WTC11 (cell line): ENCODE measurements at regions not wholly inside any gene's neighbourhood (a gene's known extent, or its start where the extent isn't known, plus 50 kb on each side); places are given as distances from the start of the nearest gene placed in this dataset.

ENCODE experiments used
- ATAC-seq: fragments of 200-7000 bp; cut with Tn5 transposase; 2 replicates; pipeline ENCODE4 v1.10.0; 2021; ENCODE audit warnings: mild to moderate bottlenecking, moderate library complexity
- CTCF ChIA-PET: fragments of 300-600 bp; sonication (Branson Sonifier 250); formaldehyde crosslinking; loops from one replicate; lab custom pipeline; 2021; ENCODE audit warnings: antibody characterized with exemption; lab: Charles Lee
- POLR2A ChIA-PET: fragments of 350-600 bp; sonication (Branson Sonifier 250); formaldehyde crosslinking; loops from one replicate; lab custom pipeline; 2021; ENCODE audit warnings: antibody characterized with exemption; lab: Charles Lee
- DNase-seq: peaks from one replicate; pipeline ENCODE4 v3.0.0; 2021; ENCODE audit warnings: low spot score
- H3K27ac Mint-ChIP-seq: 2 replicates; pipeline ENCODE4 v1.8.0; 2021; ENCODE audit warnings: mixed read lengths
- H3K27me3 Mint-ChIP-seq: 2 replicates; pipeline ENCODE4 v1.8.0; 2021; ENCODE audit warnings: low read depth, mild to moderate bottlenecking, moderate library complexity, mixed read lengths
- H3K36me3 Mint-ChIP-seq: 2 replicates; pipeline ENCODE4 v1.8.0; 2021; ENCODE audit warnings: mixed read lengths
- H3K4me1 Mint-ChIP-seq: 2 replicates; pipeline ENCODE4 v1.8.0; 2022; ENCODE audit warnings: mixed read lengths
- H3K4me3 Mint-ChIP-seq: 2 replicates; pipeline ENCODE4 v1.8.0; 2021; ENCODE audit warnings: mild to moderate bottlenecking, moderate library complexity, mixed read lengths
- H3K9me3 Mint-ChIP-seq: 2 replicates; pipeline ENCODE4 v1.8.0; 2021; ENCODE audit warnings: mixed read lengths
- ETV6 ChIP-seq: sonication (generic); formaldehyde crosslinking; IDR thresholded peaks from 2 replicates; pipeline ENCODE4 v1.8.1; 2022; ENCODE audit warnings: mild to moderate bottlenecking, missing genetic modification reagents
- GTF2I ChIP-seq: fragments of 250-450 bp; sonication (Bioruptor Pico); conservative IDR thresholded peaks from 2 replicates; pipeline ENCODE4 v1.4.0; 2021; ENCODE audit warnings: mild to moderate bottlenecking
- MYBL2 ChIP-seq: sonication (generic); formaldehyde crosslinking; IDR thresholded peaks from 2 replicates; pipeline ENCODE4 v1.8.1; 2023; ENCODE audit warnings: mild to moderate bottlenecking, moderate library complexity, missing genetic modification reagents
- NR3C1 ChIP-seq: sonication (generic); formaldehyde crosslinking; conservative IDR thresholded peaks from 2 replicates; pipeline ENCODE4 v1.8.1; 2023; ENCODE audit warnings: low read depth, mild to moderate bottlenecking, missing genetic modification reagents
- RELA ChIP-seq: sonication (generic); formaldehyde crosslinking; IDR thresholded peaks from 2 replicates; pipeline ENCODE4 v1.8.1; 2022; ENCODE audit warnings: missing genetic modification reagents, mild to moderate bottlenecking, borderline replicate concordance
- SMAD3 ChIP-seq: sonication (generic); formaldehyde crosslinking; IDR thresholded peaks from 2 replicates; pipeline ENCODE4 v1.8.0; 2022; ENCODE audit warnings: missing genetic modification reagents, mild to moderate bottlenecking, borderline replicate concordance
- TEAD4 ChIP-seq: sonication (generic); formaldehyde crosslinking; IDR thresholded peaks from 2 replicates; pipeline ENCODE4 v1.8.0; 2022; ENCODE audit warnings: mild to moderate bottlenecking, missing genetic modification reagents
- ZNF423 ChIP-seq: fragments of 250-450 bp; sonication (Bioruptor Pico); IDR thresholded peaks from 2 replicates; pipeline ENCODE4 v2.1.2; 2022; ENCODE audit warnings: mild to moderate bottlenecking, moderate library complexity
- TF ChIP-seq, protein P1 (sequence below): fragments of 250-450 bp; sonication (Bioruptor Pico); IDR thresholded peaks from 2 replicates; pipeline ENCODE4 v1.9.0; 2021; ENCODE audit warnings: moderate library complexity, mild to moderate bottlenecking, inconsistent platforms, borderline replicate concordance
- TF ChIP-seq, protein P2 (sequence below): sonication (generic); formaldehyde crosslinking; IDR thresholded peaks from 2 replicates; pipeline ENCODE4 v1.8.0; 2023; ENCODE audit warnings: missing genetic modification reagents, mild to moderate bottlenecking, borderline replicate concordance
- TF ChIP-seq, protein P3 (sequence below): sonication (generic); formaldehyde crosslinking; conservative IDR thresholded peaks from 2 replicates; pipeline ENCODE4 v1.8.1; 2022; ENCODE audit warnings: mild to moderate bottlenecking, missing genetic modification reagents
- TF ChIP-seq, protein P4 (sequence below): sonication (generic); formaldehyde crosslinking; IDR thresholded peaks from 2 replicates; pipeline ENCODE4 v1.8.0; 2022; ENCODE audit warnings: mild to moderate bottlenecking, missing genetic modification reagents
- TF ChIP-seq, protein P5 (sequence below): sonication (generic); formaldehyde crosslinking; IDR thresholded peaks from 2 replicates; pipeline ENCODE4 v1.8.0; 2022; ENCODE audit warnings: mild to moderate bottlenecking, missing genetic modification reagents
- TF ChIP-seq, protein P6 (sequence below): fragments of 250-450 bp; sonication (Bioruptor Pico); IDR thresholded peaks from 2 replicates; pipeline ENCODE4 v1.8.0; 2021; ENCODE audit warnings: mild to moderate bottlenecking

DNA sequence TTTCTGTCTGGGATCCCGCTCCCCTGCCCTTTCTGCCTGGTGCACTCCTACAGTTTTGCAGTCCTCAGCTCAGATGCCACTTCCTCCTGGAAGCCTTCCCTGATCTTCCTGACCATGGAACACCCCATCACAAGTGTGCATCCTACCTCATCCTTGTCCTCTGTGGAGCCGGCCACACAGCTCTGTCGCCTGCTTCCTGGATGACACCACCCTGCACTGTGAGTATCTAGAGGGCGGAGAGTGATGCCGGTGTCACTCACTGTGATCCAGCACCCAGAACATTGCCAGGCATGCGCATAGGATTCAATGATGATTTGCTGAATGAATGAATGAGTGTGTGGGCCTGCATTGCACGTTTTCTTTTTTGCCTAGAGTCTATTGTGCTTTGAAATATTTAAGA lies 529.9 kb downstream of the TCERG1L start:
- H3K9me3 Mint-ChIP-seq: peaks cover 58% of the 10 kb centered on the region
- ChIA-PET CTCF (no interaction called here), POLR2A (no interaction called here)
- peaks cover 57% of the 10 kb centered on the region for H3K36me3 Mint-ChIP-seq
- no peak overlapping the region for H3K4me3 Mint-ChIP-seq
- ATAC-seq: no peak
- H3K4me1 Mint-ChIP-seq: no peaks in the 10 kb centered on the region
- no peak for DNase-seq
- TF ChIP-seq, protein P1, sequence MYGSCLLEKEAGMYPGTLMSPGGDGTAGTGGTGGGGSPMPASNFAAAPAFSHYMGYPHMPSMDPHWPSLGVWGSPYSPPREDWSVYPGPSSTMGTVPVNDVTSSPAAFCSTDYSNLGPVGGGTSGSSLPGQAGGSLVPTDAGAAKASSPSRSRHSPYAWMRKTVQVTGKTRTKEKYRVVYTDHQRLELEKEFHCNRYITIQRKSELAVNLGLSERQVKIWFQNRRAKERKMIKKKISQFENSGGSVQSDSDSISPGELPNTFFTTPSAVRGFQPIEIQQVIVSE (CRISPR knock-in tag): no peak
- TF ChIP-seq, protein P2, sequence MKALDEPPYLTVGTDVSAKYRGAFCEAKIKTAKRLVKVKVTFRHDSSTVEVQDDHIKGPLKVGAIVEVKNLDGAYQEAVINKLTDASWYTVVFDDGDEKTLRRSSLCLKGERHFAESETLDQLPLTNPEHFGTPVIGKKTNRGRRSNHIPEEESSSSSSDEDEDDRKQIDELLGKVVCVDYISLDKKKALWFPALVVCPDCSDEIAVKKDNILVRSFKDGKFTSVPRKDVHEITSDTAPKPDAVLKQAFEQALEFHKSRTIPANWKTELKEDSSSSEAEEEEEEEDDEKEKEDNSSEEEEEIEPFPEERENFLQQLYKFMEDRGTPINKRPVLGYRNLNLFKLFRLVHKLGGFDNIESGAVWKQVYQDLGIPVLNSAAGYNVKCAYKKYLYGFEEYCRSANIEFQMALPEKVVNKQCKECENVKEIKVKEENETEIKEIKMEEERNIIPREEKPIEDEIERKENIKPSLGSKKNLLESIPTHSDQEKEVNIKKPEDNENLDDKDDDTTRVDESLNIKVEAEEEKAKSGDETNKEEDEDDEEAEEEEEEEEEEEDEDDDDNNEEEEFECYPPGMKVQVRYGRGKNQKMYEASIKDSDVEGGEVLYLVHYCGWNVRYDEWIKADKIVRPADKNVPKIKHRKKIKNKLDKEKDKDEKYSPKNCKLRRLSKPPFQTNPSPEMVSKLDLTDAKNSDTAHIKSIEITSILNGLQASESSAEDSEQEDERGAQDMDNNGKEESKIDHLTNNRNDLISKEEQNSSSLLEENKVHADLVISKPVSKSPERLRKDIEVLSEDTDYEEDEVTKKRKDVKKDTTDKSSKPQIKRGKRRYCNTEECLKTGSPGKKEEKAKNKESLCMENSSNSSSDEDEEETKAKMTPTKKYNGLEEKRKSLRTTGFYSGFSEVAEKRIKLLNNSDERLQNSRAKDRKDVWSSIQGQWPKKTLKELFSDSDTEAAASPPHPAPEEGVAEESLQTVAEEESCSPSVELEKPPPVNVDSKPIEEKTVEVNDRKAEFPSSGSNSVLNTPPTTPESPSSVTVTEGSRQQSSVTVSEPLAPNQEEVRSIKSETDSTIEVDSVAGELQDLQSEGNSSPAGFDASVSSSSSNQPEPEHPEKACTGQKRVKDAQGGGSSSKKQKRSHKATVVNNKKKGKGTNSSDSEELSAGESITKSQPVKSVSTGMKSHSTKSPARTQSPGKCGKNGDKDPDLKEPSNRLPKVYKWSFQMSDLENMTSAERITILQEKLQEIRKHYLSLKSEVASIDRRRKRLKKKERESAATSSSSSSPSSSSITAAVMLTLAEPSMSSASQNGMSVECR: no peak
- TF ChIP-seq, protein P3, sequence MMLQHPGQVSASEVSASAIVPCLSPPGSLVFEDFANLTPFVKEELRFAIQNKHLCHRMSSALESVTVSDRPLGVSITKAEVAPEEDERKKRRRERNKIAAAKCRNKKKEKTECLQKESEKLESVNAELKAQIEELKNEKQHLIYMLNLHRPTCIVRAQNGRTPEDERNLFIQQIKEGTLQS: no peak
- TF ChIP-seq NR3C1 (CRISPR knock-in tag) (no peak), GTF2I (CRISPR knock-in tag) (no peak)
- TF ChIP-seq, protein P4, sequence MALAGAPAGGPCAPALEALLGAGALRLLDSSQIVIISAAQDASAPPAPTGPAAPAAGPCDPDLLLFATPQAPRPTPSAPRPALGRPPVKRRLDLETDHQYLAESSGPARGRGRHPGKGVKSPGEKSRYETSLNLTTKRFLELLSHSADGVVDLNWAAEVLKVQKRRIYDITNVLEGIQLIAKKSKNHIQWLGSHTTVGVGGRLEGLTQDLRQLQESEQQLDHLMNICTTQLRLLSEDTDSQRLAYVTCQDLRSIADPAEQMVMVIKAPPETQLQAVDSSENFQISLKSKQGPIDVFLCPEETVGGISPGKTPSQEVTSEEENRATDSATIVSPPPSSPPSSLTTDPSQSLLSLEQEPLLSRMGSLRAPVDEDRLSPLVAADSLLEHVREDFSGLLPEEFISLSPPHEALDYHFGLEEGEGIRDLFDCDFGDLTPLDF (CRISPR knock-in tag): no peak
- no peak overlapping the region for H3K27ac Mint-ChIP-seq
- H3K27me3 Mint-ChIP-seq: peaks cover 6% of the 10 kb centered on the region

DNA sequence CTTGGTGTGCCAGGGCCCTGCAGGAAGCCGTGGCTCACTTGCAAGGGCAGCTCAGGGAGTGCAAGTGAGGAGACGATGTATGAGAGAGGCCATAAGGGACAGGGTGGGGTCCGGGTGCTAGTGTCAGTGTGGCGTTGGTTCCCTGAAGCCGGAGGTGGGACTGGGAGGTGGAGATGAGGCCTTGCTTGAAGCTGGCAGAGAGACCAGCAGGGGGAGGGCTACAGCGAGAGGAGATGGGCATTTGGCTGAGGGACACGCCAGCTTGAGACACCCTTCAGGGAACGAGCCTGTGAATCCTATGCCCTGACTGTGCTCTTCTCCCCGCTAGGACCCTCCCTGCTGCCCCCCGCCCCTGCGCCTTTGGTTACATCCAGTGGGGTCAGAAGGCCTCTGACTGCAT lies 529.1 kb downstream of the TCERG1L start:
- peaks cover 6% of the 10 kb centered on the region for H3K27me3 Mint-ChIP-seq
- no peak overlapping the region for H3K4me3 Mint-ChIP-seq
- POLR2A ChIA-PET: no interaction called here
- H3K36me3 Mint-ChIP-seq: peaks cover 54% of the 10 kb centered on the region
- H3K4me1 Mint-ChIP-seq: no peaks in the 10 kb centered on the region
- peak; percentile 41; the same call in 1 of the 2 replicates for ATAC-seq
- CTCF ChIA-PET: no interaction called here
- no peak for DNase-seq
- TF ChIP-seq ZNF423 (CRISPR knock-in tag) (no peak), MYBL2 (no peak)
- TF ChIP-seq, protein P5, sequence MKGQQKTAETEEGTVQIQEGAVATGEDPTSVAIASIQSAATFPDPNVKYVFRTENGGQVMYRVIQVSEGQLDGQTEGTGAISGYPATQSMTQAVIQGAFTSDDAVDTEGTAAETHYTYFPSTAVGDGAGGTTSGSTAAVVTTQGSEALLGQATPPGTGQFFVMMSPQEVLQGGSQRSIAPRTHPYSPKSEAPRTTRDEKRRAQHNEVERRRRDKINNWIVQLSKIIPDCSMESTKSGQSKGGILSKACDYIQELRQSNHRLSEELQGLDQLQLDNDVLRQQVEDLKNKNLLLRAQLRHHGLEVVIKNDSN (CRISPR knock-in tag): no peak
- H3K27ac Mint-ChIP-seq: no peak overlapping the region
- H3K9me3 Mint-ChIP-seq: peaks cover 55% of the 10 kb centered on the region

DNA sequence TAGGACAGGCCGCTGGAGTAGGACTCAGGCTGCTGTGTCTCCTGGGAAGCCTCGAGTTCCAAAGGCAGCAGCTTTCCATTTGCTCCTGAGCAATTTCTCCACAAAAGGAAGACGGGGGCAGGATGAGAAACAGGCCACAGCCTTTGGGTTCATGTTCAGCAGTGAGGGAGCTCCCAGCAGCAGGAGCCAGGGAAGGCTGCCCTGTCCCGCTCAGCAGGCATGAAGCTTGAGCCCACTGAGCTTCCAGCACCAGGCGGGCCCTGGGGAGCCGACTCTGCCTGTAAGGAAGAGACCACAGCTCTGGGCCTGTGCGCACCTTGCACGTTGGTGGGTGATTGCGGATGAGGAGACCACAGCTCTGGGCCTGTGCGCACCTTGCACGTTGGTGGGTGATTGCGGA lies 527.2 kb downstream of the TCERG1L start:
- TF ChIP-seq ETV6 (CRISPR knock-in tag) (no peak), RELA (CRISPR knock-in tag) (no peak), SMAD3 (no peak), TEAD4 (CRISPR knock-in tag) (no peak), NR3C1 (CRISPR knock-in tag) (no peak)
- TF ChIP-seq, protein P5 (CRISPR knock-in tag): no peak
- TF ChIP-seq, protein P6, sequence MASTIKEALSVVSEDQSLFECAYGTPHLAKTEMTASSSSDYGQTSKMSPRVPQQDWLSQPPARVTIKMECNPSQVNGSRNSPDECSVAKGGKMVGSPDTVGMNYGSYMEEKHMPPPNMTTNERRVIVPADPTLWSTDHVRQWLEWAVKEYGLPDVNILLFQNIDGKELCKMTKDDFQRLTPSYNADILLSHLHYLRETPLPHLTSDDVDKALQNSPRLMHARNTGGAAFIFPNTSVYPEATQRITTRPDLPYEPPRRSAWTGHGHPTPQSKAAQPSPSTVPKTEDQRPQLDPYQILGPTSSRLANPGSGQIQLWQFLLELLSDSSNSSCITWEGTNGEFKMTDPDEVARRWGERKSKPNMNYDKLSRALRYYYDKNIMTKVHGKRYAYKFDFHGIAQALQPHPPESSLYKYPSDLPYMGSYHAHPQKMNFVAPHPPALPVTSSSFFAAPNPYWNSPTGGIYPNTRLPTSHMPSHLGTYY: no peak
- no peak for DNase-seq

More for the DNA sequence above, 527.2 kb downstream of the TCERG1L start:
- ChIA-PET POLR2A (no interaction called here), CTCF (no interaction called here)
- Mint-ChIP-seq H3K27me3 (peaks cover 6% of the 10 kb centered on the region), H3K9me3 (peaks cover 56% of the 10 kb centered on the region), H3K36me3 (peaks cover 58% of the 10 kb centered on the region), H3K4me3 (no peak overlapping the region), H3K4me1 (no peaks in the 10 kb centered on the region), H3K27ac (no peak overlapping the region)
- ATAC-seq: no peak
